HG02870 (cell line): ENCODE measurements at regions not wholly inside any gene's neighbourhood (a gene's known extent, or its start where the extent isn't known, plus 50 kb on each side); places are given as distances from the start of the nearest gene placed in this dataset.
"Not testable (repeated sequence)": the region's sequence is repeated elsewhere in the genome, so short reads cannot be mapped to it uniquely, and the experiment has no call there.

Experiments
- ATAC-seq: cut with Tn5 transposase; IDR thresholded peaks from one replicate; pipeline ENCODE4 v1.9.1; 2021; ENCODE audit warnings: mild to moderate bottlenecking, moderate library complexity; ENCODE audit not compliant: unreplicated experiment

DNA sequence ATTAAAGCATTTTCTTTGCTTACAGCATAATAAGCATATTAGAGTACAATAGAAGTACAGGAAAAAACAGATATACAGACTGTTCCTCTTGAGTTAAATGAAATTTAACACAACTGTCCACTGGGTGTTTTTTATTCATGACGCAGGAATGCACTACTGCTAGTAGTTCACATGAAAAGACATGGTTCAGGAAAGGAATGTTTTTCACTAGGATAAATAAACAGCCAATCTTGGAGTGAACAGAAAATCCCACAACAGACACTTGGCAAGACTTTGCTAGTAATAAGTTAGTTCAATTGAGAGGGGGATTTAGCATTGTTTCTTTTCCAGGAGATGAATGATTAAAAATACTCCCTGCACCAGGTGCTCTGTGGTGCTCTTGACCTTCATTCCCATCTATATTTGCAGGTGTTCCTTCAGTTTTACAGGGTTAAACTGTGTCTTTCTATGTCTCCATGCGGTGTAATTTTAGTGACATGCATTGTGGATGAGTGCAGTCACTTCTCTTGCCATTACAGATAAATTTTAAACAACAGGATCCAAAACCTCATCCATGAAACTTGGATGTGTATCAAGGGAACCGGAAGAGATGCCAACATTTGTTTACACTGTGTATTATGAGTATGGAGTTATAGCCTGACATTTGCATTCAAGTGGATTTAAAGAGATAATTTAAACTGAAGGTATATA lies 796.6 kb downstream of the DSC3 start:
- no peak for ATAC-seq

DNA sequence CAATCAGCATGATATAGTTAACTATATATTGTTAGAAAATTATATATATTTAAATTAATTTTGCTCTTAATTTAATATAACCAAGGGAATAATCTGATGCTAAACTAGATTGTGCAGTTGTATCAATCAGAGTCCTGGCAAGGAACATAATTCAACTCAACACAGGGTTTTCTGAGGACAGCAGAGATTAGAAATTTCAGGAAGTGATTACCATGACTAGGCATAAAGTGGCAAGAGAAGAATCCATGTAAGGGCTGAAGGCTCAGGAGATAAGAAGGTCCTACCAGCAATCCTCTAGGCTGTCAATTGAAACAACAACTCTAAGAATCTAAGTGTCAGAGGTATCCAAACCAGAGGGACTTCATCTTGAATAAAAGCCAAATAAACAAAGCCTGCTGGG lies 807.8 kb downstream of the DSC3 start:
- no peak for ATAC-seq

DNA sequence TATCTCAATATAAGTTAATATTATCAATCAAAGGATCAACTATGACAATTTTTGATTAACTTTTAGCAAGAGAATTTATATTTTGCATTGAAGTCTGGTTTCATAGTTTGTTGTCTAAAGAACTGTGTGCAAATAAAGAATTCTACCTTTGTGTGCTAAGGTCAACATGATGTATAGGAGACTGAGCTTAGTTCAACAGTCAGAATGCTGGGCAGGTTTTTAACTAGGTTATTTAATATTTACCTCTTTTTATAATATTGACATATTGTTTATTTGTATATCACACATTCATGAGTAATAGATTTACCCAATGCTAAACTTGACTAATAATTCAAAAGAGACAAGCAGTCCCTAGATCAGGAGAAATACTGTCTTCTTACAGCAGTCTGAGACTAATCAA lies 831.4 kb downstream of the DSC3 start:
- ATAC-seq, result no peak

DNA sequence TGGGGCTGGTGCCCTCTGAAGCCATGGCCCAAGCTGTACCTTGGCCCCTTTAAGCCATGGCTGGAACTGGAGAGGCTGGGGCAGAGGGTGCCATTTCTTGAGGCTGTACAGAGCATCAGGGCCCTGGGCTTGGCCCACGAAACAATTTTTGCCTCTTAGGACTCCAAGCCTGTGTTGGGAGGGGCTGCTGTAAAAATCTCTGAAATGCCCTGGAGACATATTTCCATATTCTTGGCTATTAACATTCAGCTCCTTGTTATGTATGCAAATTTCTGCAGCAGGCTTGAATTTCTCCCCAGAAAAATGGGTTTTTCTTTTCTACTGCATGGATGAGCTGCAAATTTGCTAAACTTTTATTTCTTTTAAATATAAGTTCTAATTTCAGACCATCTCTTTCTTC lies 834.0 kb downstream of the DSC3 start:
- ATAC-seq, result no peak

DNA sequence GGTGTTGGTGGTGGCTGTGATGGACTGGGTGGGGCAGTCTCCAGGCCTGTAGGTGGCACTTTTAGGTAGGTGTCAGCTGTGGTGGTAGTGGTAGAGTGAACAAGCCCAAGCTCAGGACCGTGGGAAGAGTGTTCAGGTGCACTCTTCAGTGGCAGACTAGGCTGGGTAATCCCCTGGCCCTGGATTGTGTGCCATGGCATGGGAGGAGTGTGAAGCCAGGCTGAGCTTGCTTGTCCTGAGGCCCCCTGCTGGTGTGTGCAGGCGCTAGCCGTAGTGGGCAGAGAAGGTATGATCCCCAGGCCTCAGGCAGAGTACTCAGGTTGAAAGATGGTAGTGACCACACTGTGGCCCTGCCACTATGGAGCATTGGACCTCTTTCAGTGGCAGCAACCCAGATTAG lies 850.3 kb downstream of the DSC3 start:
- ATAC-seq, result no peak

DNA sequence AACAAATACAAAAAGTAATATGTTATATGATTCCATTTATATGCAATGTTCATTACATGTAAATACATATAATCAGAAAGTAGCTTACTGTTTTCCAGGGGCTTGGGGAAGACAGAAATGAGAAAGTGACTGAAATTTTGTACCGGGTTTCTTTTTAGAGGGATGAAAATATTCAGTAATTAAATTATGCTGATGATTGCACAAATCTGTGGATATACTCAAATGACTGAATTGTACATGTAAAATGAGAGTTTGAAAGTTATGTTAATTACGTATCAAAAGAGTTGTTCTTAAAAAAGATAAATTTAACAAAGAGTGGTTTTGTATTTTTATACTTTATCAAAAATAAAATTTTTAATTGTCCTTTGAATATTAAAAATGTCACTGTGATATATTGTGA lies 856.3 kb downstream of the DSC3 start:
- no peak for ATAC-seq

DNA sequence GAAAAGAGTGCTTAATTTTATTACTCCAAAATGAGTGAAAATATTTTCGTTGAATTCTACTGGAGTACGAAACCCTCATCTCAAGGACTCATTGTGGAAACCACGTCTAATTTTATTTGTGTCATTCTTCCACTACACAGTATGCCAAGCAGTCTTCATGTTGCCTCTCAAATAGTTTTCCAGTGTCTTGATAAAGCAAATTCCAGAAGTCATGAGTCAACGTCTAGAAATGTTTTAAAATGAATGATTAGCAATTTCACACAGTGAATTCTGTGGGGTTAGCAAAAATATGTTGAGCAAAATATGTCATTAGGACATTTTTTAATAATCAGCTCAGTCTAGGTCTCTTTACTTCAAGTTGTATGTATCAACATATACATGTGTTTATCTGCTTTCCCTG lies 865.5 kb downstream of the DSC3 start:
- ATAC-seq, result no peak

DNA sequence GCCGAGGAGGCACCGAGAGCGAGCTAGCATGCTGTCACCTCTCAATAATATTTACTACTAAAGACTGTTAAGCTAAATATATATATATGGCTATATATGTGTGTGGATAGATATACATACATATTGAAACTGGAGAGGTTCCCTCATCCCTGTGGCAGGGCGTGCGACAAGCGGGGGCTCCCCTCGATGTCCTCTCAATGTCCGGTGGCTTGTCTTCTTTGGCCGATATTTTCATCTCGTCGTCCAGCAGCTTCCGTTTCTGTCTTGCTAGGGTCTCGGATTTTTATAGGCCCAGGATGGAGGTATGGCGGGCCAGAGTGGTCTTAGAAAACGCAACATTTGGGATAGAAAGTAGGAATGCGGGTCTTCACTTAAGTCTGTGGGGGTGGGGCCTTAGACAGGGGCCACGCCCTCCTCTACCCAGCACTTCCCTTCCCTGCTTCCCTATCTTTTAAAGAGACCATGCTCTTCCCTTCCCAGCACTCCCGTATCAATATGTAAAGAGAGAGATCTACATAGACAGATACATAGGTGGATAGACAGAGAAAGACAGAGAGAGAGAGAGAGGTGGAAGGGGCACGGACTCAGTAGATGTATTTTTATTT lies 866.8 kb downstream of the DSC3 start:
- no peak for ATAC-seq

DNA sequence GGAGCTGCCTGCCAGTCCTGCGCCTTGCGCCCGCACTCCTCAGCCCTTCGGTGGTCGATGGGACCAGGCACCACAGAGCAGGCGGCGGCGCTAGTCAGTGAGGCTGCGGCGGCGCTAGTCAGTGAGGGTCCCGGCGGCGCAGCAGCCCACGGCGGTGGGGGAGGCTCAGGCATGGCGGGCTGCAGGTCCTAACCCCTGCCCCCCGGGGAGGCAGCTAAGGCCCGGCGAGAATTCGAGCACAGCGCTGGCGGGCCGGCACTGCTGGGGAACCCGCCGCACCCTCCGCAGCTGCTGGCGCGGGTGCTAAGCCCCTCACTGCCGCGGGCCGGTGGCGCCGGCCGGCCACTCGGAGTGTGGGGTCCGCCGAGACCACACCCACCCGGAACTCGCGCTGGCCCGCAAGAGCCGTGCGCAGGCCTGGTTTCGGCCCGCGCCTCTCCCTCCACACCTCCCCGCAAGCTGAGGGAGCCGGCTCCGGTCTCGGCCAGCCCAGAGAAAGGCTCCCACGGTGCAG lies 867.4 kb downstream of the DSC3 start:
- ATAC-seq, result no peak

DNA sequence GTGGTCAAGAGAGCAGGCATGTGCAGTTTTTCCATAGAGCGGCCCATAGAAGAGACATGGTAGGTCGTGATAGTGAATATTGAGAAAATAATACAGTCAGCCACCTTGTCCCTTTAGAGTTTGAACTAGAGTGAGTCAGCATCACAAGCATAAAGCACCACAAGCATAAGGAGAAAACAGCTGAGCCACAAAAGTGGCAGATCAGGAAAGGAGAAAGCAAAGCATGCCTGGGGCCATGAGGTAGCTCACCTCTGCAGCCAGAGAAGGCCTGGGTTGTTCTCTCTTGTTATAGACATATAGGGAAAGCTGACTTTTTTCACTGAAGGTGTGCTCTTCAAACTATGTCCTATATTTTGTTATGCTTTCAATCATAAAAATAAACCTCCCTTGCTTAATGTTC lies 879.0 kb downstream of the DSC3 start:
- no peak for ATAC-seq

DNA sequence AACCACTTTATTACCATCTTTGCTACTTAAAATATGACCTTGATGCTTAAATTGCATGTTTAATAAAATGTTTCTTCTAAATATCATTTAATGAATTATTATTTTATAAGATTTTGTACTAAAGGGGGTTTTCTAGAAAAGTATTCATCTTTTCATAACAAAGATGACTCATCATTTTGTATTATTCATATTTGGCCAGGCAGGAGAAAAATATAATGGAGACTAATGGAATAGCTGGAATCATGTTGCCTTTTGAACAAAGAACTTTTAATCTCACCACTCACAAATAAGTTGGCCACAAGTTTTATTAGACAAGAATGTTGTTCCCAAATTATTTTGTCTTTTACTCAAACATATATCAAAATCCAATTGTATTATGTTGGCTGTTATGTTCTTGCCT lies 882.4 kb downstream of the DSC3 start:
- no peak for ATAC-seq

DNA sequence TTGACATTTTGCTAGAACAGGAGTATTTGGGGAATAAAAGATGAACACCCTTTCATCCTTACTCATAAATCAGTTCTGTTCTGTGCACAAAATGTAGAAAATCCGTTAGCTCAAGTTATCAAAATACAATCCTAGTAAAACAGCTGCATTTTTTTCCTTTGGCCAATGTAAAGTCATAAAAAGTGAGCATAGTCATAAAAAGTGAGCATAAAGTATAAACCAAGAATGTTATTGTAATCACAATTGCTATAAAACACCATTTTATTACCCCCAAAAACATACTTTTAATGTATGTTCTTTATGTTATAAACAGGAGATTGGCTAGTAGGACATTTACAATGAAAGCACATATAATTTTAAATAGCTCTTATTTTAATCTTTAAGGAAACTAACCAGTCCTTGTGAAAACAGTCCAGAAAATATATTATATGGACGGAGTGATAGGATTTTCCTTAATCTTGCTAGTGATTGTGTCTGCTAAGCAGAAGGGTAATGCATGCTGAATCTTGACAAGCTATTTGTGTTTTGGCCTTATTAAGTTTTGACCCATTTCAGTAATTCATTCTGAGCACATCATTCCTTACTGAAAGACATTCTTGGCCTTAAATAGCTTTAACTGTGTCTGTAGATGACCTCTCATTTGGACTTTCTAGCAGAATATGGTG lies 891.8 kb downstream of the DSC3 start:
- ATAC-seq, result no peak

DNA sequence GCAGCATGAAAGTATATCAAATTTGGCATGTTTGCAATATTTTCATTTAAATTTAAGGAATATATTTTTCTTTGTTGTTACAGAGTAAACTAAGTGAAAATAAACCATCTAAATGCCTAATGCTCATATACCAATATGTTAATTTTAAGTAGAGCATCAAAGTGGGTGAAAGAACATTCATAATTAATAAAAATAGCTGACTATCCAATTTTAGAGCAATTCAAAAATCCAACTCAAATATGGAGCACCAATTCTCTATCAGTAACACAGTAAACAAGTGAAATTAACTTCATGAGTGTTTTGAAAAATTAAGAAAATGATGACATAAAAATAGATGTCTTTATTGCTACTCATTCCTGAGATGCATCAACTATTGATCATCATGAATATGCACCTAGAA lies 893.0 kb downstream of the DSC3 start:
- no peak for ATAC-seq

DNA sequence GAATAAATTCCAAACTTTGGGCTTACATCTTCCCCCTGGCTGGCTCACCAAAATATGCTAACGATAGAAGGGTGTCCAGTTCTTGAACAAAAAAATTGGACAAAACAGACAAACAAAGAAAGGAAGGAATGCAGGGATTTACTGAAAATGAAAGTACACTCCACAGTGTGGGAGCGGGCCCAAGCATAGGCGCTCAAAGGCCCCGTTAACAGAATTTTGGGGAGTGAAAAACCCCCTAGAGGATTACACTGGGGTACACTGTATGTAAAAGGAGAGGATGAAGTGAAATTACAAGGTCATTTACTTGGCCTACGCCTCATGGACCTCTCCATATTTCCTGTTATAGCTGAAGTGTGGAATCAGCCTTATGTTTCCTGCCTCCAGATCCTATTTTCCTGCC lies 899.7 kb downstream of the DSC3 start:
- no peak for ATAC-seq

DNA sequence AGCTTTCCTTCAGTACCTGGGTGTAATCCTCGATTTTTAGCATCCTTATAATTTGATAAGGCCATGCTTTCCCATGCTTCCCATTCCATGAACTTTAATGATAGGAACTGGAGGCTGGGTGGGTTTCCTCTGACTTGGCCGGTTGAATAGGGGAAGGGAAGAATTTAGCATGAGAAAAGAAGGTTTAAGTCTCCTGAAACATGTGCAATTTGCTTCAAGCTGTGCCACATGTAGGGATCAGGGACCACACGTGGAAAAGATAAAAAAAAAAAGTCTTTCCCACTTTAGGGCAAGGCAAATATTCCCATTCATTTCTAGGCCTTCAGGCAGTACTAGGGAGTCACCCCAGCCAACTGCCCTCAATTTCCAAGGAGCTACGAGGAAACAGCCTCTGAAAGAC lies 900.3 kb downstream of the DSC3 start:
- ATAC-seq, result no peak

DNA sequence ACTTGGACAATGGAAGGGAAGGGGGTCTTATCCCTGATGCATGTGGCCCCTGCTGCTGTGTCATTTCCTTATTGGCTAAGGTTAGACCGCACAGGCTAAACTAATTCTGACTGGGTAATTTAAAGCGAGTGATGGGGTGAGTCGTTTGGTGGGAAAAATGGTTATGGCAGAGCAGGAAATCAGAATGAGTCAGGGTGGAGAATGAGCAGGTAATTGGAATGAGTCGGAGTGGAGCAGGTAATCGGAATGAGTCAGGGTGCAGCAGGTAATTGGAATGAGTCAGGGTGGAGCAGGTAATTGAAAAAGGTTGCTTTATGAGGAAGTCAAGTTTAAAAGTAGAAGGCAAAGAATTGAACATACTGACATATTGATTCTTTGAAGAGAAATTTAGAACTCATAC lies 901.0 kb downstream of the DSC3 start:
- not testable (repeated sequence) for ATAC-seq

DNA sequence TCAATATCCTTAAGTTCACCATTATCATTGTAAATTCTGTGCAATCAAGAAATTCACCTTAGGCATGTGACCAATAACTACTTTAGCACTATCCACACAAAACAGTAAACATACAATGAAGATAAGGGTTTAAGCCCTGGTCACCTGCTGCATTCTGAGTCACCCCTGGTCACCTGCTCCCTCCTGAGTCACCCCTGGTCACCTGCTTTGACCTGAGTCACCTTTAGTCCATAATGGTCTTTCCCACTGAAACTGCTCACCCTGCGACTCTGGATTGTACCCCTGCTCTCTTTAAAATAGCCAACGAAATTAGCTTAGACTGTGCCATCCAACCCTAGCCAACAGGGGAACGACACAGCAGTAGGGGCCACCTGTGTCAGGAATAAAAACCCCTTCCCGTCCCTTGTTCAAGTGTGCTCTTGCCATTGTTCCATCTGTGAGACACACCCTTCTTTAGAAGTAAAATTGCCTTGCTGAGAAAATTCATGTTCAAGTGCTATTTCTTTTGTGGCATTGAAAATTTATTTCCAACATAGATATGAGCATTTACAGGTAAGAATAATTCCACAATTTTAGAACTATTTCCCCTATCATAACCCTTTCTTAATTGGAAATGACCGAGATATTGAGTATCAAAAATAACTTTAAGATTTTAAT lies 902.8 kb downstream of the DSC3 start:
- ATAC-seq, result no peak

DNA sequence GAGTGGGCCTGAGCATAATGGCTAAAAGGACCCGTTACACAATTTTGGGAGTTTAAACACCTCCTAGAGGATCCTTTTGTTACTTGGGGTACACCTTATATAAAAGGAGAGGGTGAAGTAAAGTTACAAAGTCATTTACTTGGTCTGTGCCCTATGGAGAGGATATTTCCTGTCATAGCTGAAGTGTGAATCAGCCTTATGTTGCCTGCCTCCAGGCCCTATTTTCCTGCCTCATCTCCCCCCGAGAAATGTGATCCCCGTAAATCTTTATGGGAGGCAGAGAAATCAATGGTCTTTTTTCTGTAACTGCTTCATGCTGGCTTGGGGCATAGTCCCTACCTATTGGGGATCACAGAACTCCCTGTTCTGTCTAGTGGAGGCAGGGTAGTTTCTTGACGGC lies 906.6 kb downstream of the DSC3 start:
- no peak for ATAC-seq

DNA sequence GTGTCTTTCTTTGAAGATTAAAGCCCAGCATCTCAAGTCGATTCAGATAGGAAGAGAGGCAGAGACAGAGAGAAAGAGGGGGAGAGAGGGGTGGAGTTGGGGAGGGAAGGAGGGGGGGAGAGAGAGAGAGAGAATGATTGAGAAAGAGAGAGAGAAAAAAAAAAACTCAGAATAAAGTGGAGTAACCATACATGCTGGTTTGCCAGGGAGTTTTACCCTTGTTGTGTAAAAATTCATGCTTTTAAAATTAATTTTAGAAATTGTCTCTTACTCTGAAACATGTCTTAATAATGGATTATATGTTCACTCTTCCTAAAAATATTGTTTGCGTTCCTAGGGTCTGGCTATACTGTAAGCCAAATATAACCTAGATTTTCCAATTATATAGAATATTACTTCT lies 908.5 kb downstream of the DSC3 start:
- ATAC-seq, result no peak

DNA sequence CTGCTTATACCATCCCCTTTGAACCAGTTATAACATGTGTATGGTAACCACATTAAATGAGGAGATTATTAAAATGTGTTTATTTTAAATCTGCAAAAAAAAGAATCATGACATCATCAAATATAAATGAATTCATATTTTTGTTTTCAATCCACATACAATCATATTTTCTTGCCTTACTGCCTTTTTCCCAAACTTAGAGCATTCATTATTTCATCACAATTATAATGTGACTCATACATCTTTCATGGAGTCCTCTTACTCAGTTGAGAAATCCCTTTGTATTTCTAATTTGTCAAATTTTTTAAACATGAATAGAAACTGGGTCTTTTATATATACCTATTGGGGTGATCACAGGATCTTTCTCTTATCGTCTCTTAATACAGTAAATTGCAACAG lies 909.6 kb downstream of the DSC3 start:
- ATAC-seq, result no peak

DNA sequence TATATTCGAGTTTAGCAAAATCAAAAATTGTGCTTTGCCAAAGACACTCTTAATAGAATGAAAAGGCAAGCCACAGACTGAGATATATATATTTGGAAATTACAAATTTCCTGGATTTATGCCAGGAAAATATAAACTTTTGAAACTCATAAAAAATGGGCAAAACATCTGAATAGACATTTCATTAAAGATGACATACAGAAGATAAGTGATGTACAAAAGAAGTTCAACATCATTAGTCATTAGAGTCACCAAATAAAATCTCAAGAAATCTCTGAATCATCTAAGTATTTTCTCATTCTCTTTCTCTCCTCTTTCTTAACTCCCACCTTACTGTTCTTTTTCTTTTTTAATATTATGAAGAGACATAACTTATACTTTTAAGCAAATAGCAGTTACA lies 921.1 kb downstream of the DSC3 start:
- no peak for ATAC-seq

DNA sequence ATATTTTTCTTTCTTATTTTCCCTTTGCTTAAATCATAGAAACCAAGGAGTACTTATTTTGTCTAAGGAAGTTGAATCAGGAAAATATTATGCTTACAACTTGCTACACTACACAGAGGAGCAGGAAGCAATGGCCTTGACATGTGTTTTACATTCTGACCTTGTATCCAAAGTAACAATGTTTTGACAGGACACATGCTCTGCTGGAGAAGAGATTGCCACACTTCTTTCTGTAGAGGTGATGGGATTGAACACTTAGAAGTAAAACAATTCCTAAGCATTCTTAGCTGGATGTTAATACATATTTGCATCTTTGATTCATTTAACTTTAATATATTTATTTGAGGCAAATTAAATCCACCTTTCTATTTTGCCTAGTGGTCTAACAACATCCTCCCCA lies 929.1 kb downstream of the DSC3 start:
- no peak for ATAC-seq
